ENCODE measurements at regions not wholly inside any gene's neighbourhood (a gene's known extent, or its start where the extent isn't known, plus 50 kb on each side); places are given as distances from the start of the nearest gene placed in this dataset.

GRCh38 chr5:51286046-51286445 is 97.2 kb upstream of the ISL1 start (continued):
- no peak for TF ChIP-seq ZBTB40 (IDR thresholded peaks at IDR 0.05; ENCODE audit: borderline replicate concordance)
- TF ChIP-seq CEBPB (IDR thresholded peaks at IDR 0.05; ENCODE audit: borderline replicate concordance in 1 of 2, low read depth in 2 of 2, low read length in 2 of 2), result no peak
- TF ChIP-seq NFXL1 (IDR thresholded peaks at IDR 0.05; ENCODE audit: borderline replicate concordance), result no peak

DNA sequence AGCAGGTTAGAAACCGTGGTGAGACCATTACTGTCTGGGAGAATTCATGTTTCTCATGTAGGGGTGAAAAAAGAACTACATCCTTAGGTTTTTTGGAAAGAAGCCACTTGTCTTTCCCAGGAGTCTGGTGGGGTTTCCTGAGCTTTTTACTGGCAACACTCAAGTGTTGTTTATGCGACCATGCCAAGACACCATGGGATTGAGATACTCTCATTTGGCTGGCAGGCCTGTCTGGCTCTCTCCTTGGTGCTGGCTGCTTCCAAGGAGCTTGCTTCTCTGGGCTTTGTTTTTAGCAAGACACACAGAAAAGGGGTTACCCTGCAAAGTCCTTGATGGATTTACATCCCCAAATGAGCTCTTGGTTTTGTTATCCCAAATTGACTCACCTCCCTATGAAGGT is 80.9 kb upstream of the ISL1 start:
- no peaks in the 10 kb centered on the region for H3K27me3 ChIP-seq (replicated peaks in 1 of 2; ENCODE audit: control insufficient read depth in 2 of 2, insufficient read depth in 2 of 2, low read length in 1 of 2)
- H3K79me2 ChIP-seq (ENCODE audit: control insufficient read depth, insufficient read depth, low read length), result no peaks in the 10 kb centered on the region
- no peak overlapping the region for H3K4me2 ChIP-seq (ENCODE audit: control insufficient read depth, insufficient read depth)
- H4K20me1 ChIP-seq (ENCODE audit: control insufficient read depth, insufficient read depth), result no peaks in the 10 kb centered on the region
- CTCF ChIA-PET, result no interaction called here
- no peak overlapping the region for H3K9ac ChIP-seq (ENCODE audit: control insufficient read depth, insufficient read depth, low read length)
- H3K9me3 ChIP-seq (replicated peaks; ENCODE audit: control insufficient read depth, insufficient read depth, low read length), result no peaks in the 10 kb centered on the region
- no peak for DNase-seq (ENCODE audit: low read depth, low spot score)
- SMC1A ChIA-PET (ENCODE audit: uncharacterized antibody, unreplicated experiment), result interaction anchor here (1.5 kb wide), 1 partner anchor 9 kb away, joined by 3 read pairs; no protein-coding TSS in a partner anchor
- POLR2A ChIA-PET, result interaction anchor here (0.6 kb wide), 1 partner anchor 153 kb away, joined by 4 read pairs; no protein-coding TSS in a partner anchor
- no TSS peak for BruUV-seq (replicated peaks)
- no peak for FAIRE-seq
- H3K4me1 ChIP-seq (ENCODE audit: control insufficient read depth, insufficient read depth, low read length), result no peaks in the 10 kb centered on the region
- no peak overlapping the region for H3K27ac ChIP-seq (ENCODE audit: control insufficient read depth, insufficient read depth)
- no peak overlapping the region for H2AFZ ChIP-seq (ENCODE audit: control insufficient read depth, low read depth, low read length)
- RAD21 ChIA-PET (ENCODE audit: unreplicated experiment), result no interaction called here
- no peak for ATAC-seq
- no peaks in the 10 kb centered on the region for H3K36me3 ChIP-seq (ENCODE audit: control insufficient read depth in 2 of 2, insufficient read depth in 2 of 2, low read length in 1 of 2)
- in situ Hi-C loops (cut with MboI), result no loop called here
- intact Hi-C loops (cut with micrococcal nuclease; ENCODE audit: unreplicated experiment), result no loop called here
- WGBS (ENCODE audit: insufficient coverage, insufficient replicate concordance, low lambda C conversion rate, missing lambda C conversion rate), result 21% methylated on average over 2 of the region's 2 CpGs
- no peak overlapping the region for H3K4me3 ChIP-seq
- TF ChIP-seq IRF5 (IDR thresholded peaks at IDR 0.05; ENCODE audit: borderline replicate concordance) (no peak), IKZF2 (IDR thresholded peaks at IDR 0.05) (no peak), ETV6 (conservative IDR thresholded peaks at IDR 0.05 in 1 of 2, IDR thresholded peaks at IDR 0.05 in 1 of 2; ENCODE audit: borderline replicate concordance in 1 of 2, low read depth in 1 of 2) (no peak), SPI1 (IDR thresholded peaks at IDR 0.05; ENCODE audit: borderline replicate concordance, insufficient read depth, low read depth, low read length) (no peak), ZNF207 (IDR thresholded peaks at IDR 0.05; ENCODE audit: borderline replicate concordance) (no peak), PRDM15 (CRISPR knock-in tag; IDR thresholded peaks at IDR 0.05) (no peak), HSF1 (IDR thresholded peaks at IDR 0.05; ENCODE audit: low read depth, low read length) (no peak), ATF7 (IDR thresholded peaks at IDR 0.05; ENCODE audit: low read depth) (no peak)

All from GM12878 (cell line).